ENCODE measurements at regions not wholly inside any gene's neighbourhood (a gene's known extent, or its start where the extent isn't known, plus 50 kb on each side); places are given as distances from the start of the nearest gene placed in this dataset.

DNA sequence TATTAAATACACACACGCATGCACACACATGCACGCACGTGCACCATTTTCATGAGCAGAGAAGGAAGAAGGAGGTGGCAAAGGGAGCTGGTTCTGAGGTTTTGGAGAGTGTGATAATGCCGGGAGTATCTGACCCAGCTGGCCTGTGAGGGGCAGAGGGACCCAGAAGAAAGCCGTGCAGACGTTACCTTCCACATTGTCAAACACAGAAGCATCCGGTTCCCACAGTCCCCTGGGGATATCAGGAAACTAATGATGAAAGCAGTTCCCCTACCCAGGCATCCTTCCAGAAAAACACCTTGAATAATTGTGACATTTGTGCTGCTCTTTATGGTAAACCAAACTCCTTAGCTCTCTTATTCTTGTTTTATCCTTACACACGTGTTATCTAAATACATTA lies 85.7 kb upstream of the FAM180A start:
- TF ChIP-seq, protein P1, sequence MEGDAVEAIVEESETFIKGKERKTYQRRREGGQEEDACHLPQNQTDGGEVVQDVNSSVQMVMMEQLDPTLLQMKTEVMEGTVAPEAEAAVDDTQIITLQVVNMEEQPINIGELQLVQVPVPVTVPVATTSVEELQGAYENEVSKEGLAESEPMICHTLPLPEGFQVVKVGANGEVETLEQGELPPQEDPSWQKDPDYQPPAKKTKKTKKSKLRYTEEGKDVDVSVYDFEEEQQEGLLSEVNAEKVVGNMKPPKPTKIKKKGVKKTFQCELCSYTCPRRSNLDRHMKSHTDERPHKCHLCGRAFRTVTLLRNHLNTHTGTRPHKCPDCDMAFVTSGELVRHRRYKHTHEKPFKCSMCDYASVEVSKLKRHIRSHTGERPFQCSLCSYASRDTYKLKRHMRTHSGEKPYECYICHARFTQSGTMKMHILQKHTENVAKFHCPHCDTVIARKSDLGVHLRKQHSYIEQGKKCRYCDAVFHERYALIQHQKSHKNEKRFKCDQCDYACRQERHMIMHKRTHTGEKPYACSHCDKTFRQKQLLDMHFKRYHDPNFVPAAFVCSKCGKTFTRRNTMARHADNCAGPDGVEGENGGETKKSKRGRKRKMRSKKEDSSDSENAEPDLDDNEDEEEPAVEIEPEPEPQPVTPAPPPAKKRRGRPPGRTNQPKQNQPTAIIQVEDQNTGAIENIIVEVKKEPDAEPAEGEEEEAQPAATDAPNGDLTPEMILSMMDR (conservative IDR thresholded peaks at IDR 0.05; ENCODE audit: low read length): no peak
- TF ChIP-seq EZH2phosphoT487 (IDR thresholded peaks at IDR 0.05; ENCODE audit: borderline replicate concordance): no peak
